NOMO-1 treated with DMSO at 0.1 percent for 48 hours (cell line): ENCODE measurements at regions not wholly inside any gene's neighbourhood (a gene's known extent, or its start where the extent isn't known, plus 50 kb on each side); places are given as distances from the start of the nearest gene placed in this dataset.
"Not testable (repeated sequence)": the region's sequence is repeated elsewhere in the genome, so short reads cannot be mapped to it uniquely, and the experiment has no call there.

Source experiments
- DNase-seq: peaks from one replicate; lab custom pipeline; 2025; ENCODE audit not compliant: unreplicated experiment; lab: John Stamatoyannopoulos, UW

- DNase-seq, result no peak
Measured at GRCh38 chrX:7542587-7543380, 300.2 kb upstream of the VCX start.

GRCh38 chrX:7522860-7523259, 320.1 kb upstream of the VCX start:
- no peak for DNase-seq

- DNase-seq, result no peak
Measured at GRCh38 chrX:7515681-7516413, 327.1 kb upstream of the VCX start.

GRCh38 chrX:7514871-7515599, 327.9 kb upstream of the VCX start:
- no peak for DNase-seq

- no peak for DNase-seq
Measured at GRCh38 chrX:7512845-7513244, 330.1 kb upstream of the VCX start.

GRCh38 chrX:7503251-7503650, 339.7 kb upstream of the VCX start:
- DNase-seq, result no peak

- no peak for DNase-seq
Measured at GRCh38 chrX:7500386-7500785, 342.6 kb upstream of the VCX start.

- DNase-seq, result no peak
Measured at GRCh38 chrX:7486505-7486904, 338.6 kb upstream of the PUDP start.

- DNase-seq, result no peak
Measured at GRCh38 chrX:7485061-7485460, 337.1 kb upstream of the PUDP start.

- DNase-seq, result no peak
Measured at GRCh38 chrX:7480721-7481120, 332.8 kb upstream of the PUDP start.

- DNase-seq, result no peak
Measured at GRCh38 chrX:7462110-7462509, 314.2 kb upstream of the PUDP start.

GRCh38 chrX:7461051-7461450, 313.1 kb upstream of the PUDP start:
- not testable (repeated sequence) for DNase-seq

GRCh38 chrX:7447801-7448499, 300.0 kb upstream of the PUDP start:
- peak; percentile 69 for DNase-seq

GRCh38 chrX:7446815-7447214, 298.9 kb upstream of the PUDP start:
- no peak for DNase-seq

- DNase-seq, result no peak
Measured at GRCh38 chrX:7444967-7445366, 297.0 kb upstream of the PUDP start.

- no peak for DNase-seq
Measured at GRCh38 chrX:7441586-7441985, 293.6 kb upstream of the PUDP start.

- DNase-seq, result peak; percentile 36
Measured at GRCh38 chrX:7435822-7436221, 287.9 kb upstream of the PUDP start.

- no peak for DNase-seq
Measured at GRCh38 chrX:7432901-7433300, 284.9 kb upstream of the PUDP start.

GRCh38 chrX:7420717-7421116, 272.8 kb upstream of the PUDP start:
- no peak for DNase-seq

GRCh38 chrX:7414753-7415152, 266.8 kb upstream of the PUDP start:
- no peak for DNase-seq

GRCh38 chrX:7412840-7413239, 264.9 kb upstream of the PUDP start:
- DNase-seq, result no peak
